Activated T-helper 1 cell treated with anti-CD3 and anti-CD28 coated beads, Interleukin-12 subunit alpha, Interleukin-12 subunit beta, Interleukin-2, Interleukin-4 antibody, amounts not matched to agents 30 ng/mL and 10 ng/mL and 1 ng/mL, durations not matched to agents 14 hours and 24 hours and 36 hours (primary cell): ENCODE measurements at regions not wholly inside any gene's neighbourhood (a gene's known extent, or its start where the extent isn't known, plus 50 kb on each side); places are given as distances from the start of the nearest gene placed in this dataset.
A peak's percentile ranks its signal among the peaks of the same experiment; 100 is the strongest.

ENCODE experiments used
- DNase-seq: peaks from one replicate; pipeline ENCODE4 v3.0.0; 2021; ENCODE audit warnings: low spot score
- H3K27ac Mint-ChIP-seq: one replicate; pipeline ENCODE4 v1.8.0; 2021; ENCODE audit warnings: mild to moderate bottlenecking, mixed read lengths
- H3K27me3 Mint-ChIP-seq: one replicate; pipeline ENCODE4 v1.8.0; 2022; ENCODE audit warnings: mild to moderate bottlenecking, moderate library complexity, mixed read lengths; ENCODE audit not compliant: insufficient read depth
- H3K36me3 Mint-ChIP-seq: one replicate; pipeline ENCODE4 v1.8.0; 2021; ENCODE audit warnings: low read depth, mixed read lengths
- H3K4me1 Mint-ChIP-seq: one replicate; pipeline ENCODE4 v1.8.0; 2021; ENCODE audit warnings: low read depth, mixed read lengths
- H3K4me3 Mint-ChIP-seq: one replicate; pipeline ENCODE4 v1.8.0; 2021; ENCODE audit warnings: mild to moderate bottlenecking, moderate library complexity, mixed read lengths
- H3K9me3 Mint-ChIP-seq: one replicate; pipeline ENCODE4 v1.8.0; 2021; ENCODE audit warnings: mixed read lengths
- intact Hi-C: fragments of 100-400 bp; cut with micrococcal nuclease; formaldehyde crosslinking; loops from one replicate; pipeline ENCODE4 v1.15.1; 2024

GRCh38 chr14:30331030-30331429 lies 227.9 kb upstream of the G2E3 start:
- Mint-ChIP-seq H3K4me3 (no peak overlapping the region), H3K36me3 (peaks cover 6% of the 10 kb centered on the region), H3K4me1 (peaks cover 16% of the 10 kb centered on the region), H3K9me3 (peaks cover 10% of the 10 kb centered on the region), H3K27me3 (peaks cover 3% of the 10 kb centered on the region), H3K27ac (no peak overlapping the region)
- DNase-seq = no peak
- intact Hi-C loops = no loop called here

- no peak overlapping the region for H3K4me3 Mint-ChIP-seq
These were observed 226.6 kb upstream of the G2E3 start for GRCh38 chr14:30332374-30332773.

GRCh38 chr14:30333934-30334333 lies 225.0 kb upstream of the G2E3 start:
- peaks cover 6% of the 10 kb centered on the region for H3K36me3 Mint-ChIP-seq
- DNase-seq = no peak
- no peaks in the 10 kb centered on the region for H3K27me3 Mint-ChIP-seq
- peaks cover 10% of the 10 kb centered on the region for H3K9me3 Mint-ChIP-seq
- peaks cover 16% of the 10 kb centered on the region for H3K4me1 Mint-ChIP-seq
- H3K4me3 Mint-ChIP-seq = peak overlapping the region; percentile 61
- H3K27ac Mint-ChIP-seq = peak overlapping the region; percentile 64
- intact Hi-C loops = loop anchor here (1.0 kb wide), 2 partner anchors 21 to 47 kb away; no protein-coding TSS in a partner anchor

More at GRCh38 chr14:30332374-30332773, 226.6 kb upstream of the G2E3 start:
- intact Hi-C loops = no loop called here
- H3K36me3 Mint-ChIP-seq = peaks cover 6% of the 10 kb centered on the region
- H3K27ac Mint-ChIP-seq = no peak overlapping the region
- DNase-seq = no peak
- H3K9me3 Mint-ChIP-seq = peaks cover 10% of the 10 kb centered on the region
- H3K4me1 Mint-ChIP-seq = peaks cover 16% of the 10 kb centered on the region
- H3K27me3 Mint-ChIP-seq = peaks cover 3% of the 10 kb centered on the region

- Mint-ChIP-seq H3K4me3 (no peak overlapping the region), H3K27ac (no peak overlapping the region), H3K27me3 (no peaks in the 10 kb centered on the region), H3K9me3 (peaks cover 10% of the 10 kb centered on the region), H3K36me3 (peaks cover 6% of the 10 kb centered on the region), H3K4me1 (peaks cover 16% of the 10 kb centered on the region)
- intact Hi-C loops = no loop called here
- no peak for DNase-seq
These were observed 221.5 kb upstream of the G2E3 start for GRCh38 chr14:30337456-30337855.

GRCh38 chr14:30339311-30339901 lies 219.6 kb upstream of the G2E3 start:
- Mint-ChIP-seq H3K27ac (no peak overlapping the region), H3K4me3 (no peak overlapping the region), H3K4me1 (peaks cover 3% of the 10 kb centered on the region), H3K27me3 (no peaks in the 10 kb centered on the region), H3K36me3 (no peaks in the 10 kb centered on the region), H3K9me3 (no peaks in the 10 kb centered on the region)
- intact Hi-C loops = no loop called here
- DNase-seq = no peak

GRCh38 chr14:30340495-30340894 lies 218.5 kb upstream of the G2E3 start:
- no peak overlapping the region for H3K27ac Mint-ChIP-seq
- no peaks in the 10 kb centered on the region for H3K27me3 Mint-ChIP-seq
- no peaks in the 10 kb centered on the region for H3K36me3 Mint-ChIP-seq
- intact Hi-C loops = no loop called here
- no peak overlapping the region for H3K4me3 Mint-ChIP-seq
- no peaks in the 10 kb centered on the region for H3K4me1 Mint-ChIP-seq
- peaks cover 7% of the 10 kb centered on the region for H3K9me3 Mint-ChIP-seq
- DNase-seq = no peak

GRCh38 chr14:30345511-30345910 lies 213.4 kb upstream of the G2E3 start:
- Mint-ChIP-seq H3K27me3 (no peaks in the 10 kb centered on the region), H3K9me3 (peaks cover 8% of the 10 kb centered on the region), H3K36me3 (no peaks in the 10 kb centered on the region), H3K4me1 (no peaks in the 10 kb centered on the region), H3K4me3 (no peak overlapping the region), H3K27ac (no peak overlapping the region)
- intact Hi-C loops = no loop called here
- DNase-seq = no peak

GRCh38 chr14:30348445-30348844 lies 210.5 kb upstream of the G2E3 start:
- Mint-ChIP-seq H3K4me1 (no peaks in the 10 kb centered on the region), H3K9me3 (peaks cover 8% of the 10 kb centered on the region), H3K27ac (no peak overlapping the region), H3K27me3 (no peaks in the 10 kb centered on the region), H3K36me3 (no peaks in the 10 kb centered on the region), H3K4me3 (no peak overlapping the region)
- DNase-seq = no peak
- intact Hi-C loops = no loop called here

GRCh38 chr14:30349520-30349919 lies 209.4 kb upstream of the G2E3 start:
- H3K36me3 Mint-ChIP-seq = no peaks in the 10 kb centered on the region
- H3K9me3 Mint-ChIP-seq = peaks cover 8% of the 10 kb centered on the region
- peaks cover 2% of the 10 kb centered on the region for H3K4me1 Mint-ChIP-seq
- no peak overlapping the region for H3K4me3 Mint-ChIP-seq
- intact Hi-C loops = no loop called here
- DNase-seq = no peak
- H3K27me3 Mint-ChIP-seq = no peaks in the 10 kb centered on the region
- H3K27ac Mint-ChIP-seq = no peak overlapping the region

GRCh38 chr14:30354439-30354838 lies 204.5 kb upstream of the G2E3 start:
- Mint-ChIP-seq H3K27me3 (no peaks in the 10 kb centered on the region), H3K36me3 (no peaks in the 10 kb centered on the region), H3K9me3 (no peaks in the 10 kb centered on the region), H3K4me1 (peaks cover 22% of the 10 kb centered on the region), H3K4me3 (no peak overlapping the region), H3K27ac (peak overlapping the region; percentile 74)
- intact Hi-C loops = no loop called here
- DNase-seq = no peak

GRCh38 chr14:30355431-30355913 lies 203.5 kb upstream of the G2E3 start:
- Mint-ChIP-seq H3K9me3 (peaks cover 4% of the 10 kb centered on the region), H3K27me3 (no peaks in the 10 kb centered on the region), H3K36me3 (no peaks in the 10 kb centered on the region), H3K27ac (peak overlapping the region; percentile 74), H3K4me3 (peak overlapping the region; percentile 3), H3K4me1 (peaks cover 22% of the 10 kb centered on the region)
- intact Hi-C loops = loop anchor here (1.0 kb wide), 2 partner anchors 21 to 68 kb away; no protein-coding TSS in a partner anchor
- no peak for DNase-seq

GRCh38 chr14:30356438-30357202 lies 202.3 kb upstream of the G2E3 start:
- H3K27ac Mint-ChIP-seq = no peak overlapping the region
- no peak for DNase-seq
- peaks cover 5% of the 10 kb centered on the region for H3K9me3 Mint-ChIP-seq
- no peaks in the 10 kb centered on the region for H3K36me3 Mint-ChIP-seq
- H3K4me3 Mint-ChIP-seq = no peak overlapping the region
- peaks cover 22% of the 10 kb centered on the region for H3K4me1 Mint-ChIP-seq
- intact Hi-C loops = no loop called here
- no peaks in the 10 kb centered on the region for H3K27me3 Mint-ChIP-seq

- Mint-ChIP-seq H3K9me3 (peaks cover 5% of the 10 kb centered on the region), H3K4me1 (peaks cover 22% of the 10 kb centered on the region), H3K36me3 (no peaks in the 10 kb centered on the region), H3K4me3 (no peak overlapping the region), H3K27me3 (no peaks in the 10 kb centered on the region), H3K27ac (no peak overlapping the region)
- no peak for DNase-seq
- intact Hi-C loops = no loop called here
These were observed 201.2 kb upstream of the G2E3 start for GRCh38 chr14:30357791-30358190.
